PC-3 (cell line): ENCODE measurements at regions not wholly inside any gene's neighbourhood (a gene's known extent, or its start where the extent isn't known, plus 50 kb on each side); places are given as distances from the start of the nearest gene placed in this dataset.

Experiments
- ATAC-seq: fragments of 200-7000 bp; cut with Tn5 transposase; 2 replicates; pipeline ENCODE4 v1.9.1; 2020; ENCODE audit warnings: mild to moderate bottlenecking, moderate library complexity
- BruUV-seq: library from RNA; stranded (reverse); fragments of 400-500 nt; replicated peaks from 2 replicates; lab custom pipeline; 2021; lab: Mats Ljungman, UMichigan
- CTCF ChIA-PET: fragments of 300-600 bp; sonication (Branson Sonifier 250); formaldehyde crosslinking; loops from one replicate; lab custom pipeline; 2022; ENCODE audit warnings: antibody characterized with exemption; lab: Charles Lee
- POLR2A ChIA-PET: fragments of 300-600 bp; sonication (Branson Sonifier 250); formaldehyde crosslinking; loops from one replicate; lab custom pipeline; 2022; ENCODE audit warnings: antibody characterized with exemption; ENCODE audit not compliant: unreplicated experiment; lab: Charles Lee
- DNase-seq: peaks from one replicate; pipeline ENCODE4 v3.0.0-alpha.2; 2015
- H2AFZ ChIP-seq: fragments of 300-600 bp; sonication (generic); 2 replicates; pipeline ENCODE4 v1.6.0; 2016; ENCODE audit warnings: antibody characterized with exemption, low read length
- H3F3A ChIP-seq: fragments of 300-600 bp; sonication (generic); one replicate; pipeline ENCODE4 v1.6.0; 2017; ENCODE audit warnings: antibody characterized with exemption, low read length, control low read depth, mild to moderate bottlenecking; ENCODE audit not compliant: unreplicated experiment
- H3K27ac ChIP-seq: fragments of 300-600 bp; sonication (generic); 2 replicates; pipeline ENCODE4 v1.5.1; 2016; ENCODE audit warnings: mild to moderate bottlenecking, low read length
- H3K27me3 ChIP-seq: fragments of 300-600 bp; sonication (generic); 2 replicates; pipeline ENCODE4 v1.6.1; 2016; ENCODE audit warnings: low read length, mixed read lengths
- H3K36me3 ChIP-seq: fragments of 300-600 bp; sonication (generic); 2 replicates; pipeline ENCODE4 v1.6.1; 2016; ENCODE audit warnings: low read depth, mixed run types, low read length, mixed read lengths
- H3K4me1 ChIP-seq: fragments of 300-600 bp; sonication (generic); 2 replicates; pipeline ENCODE4 v1.5.1; 2016; ENCODE audit warnings: low read length; ENCODE audit not compliant: insufficient read depth
- H3K4me2 ChIP-seq: fragments of 300-600 bp; sonication (generic); 2 replicates; pipeline ENCODE4 v1.6.0; 2016; ENCODE audit warnings: low read length
- H3K4me3 ChIP-seq: fragments of 300-600 bp; sonication (generic); 2 replicates; pipeline ENCODE4 v1.5.1; 2016; ENCODE audit warnings: mild to moderate bottlenecking, low read length, mixed read lengths
- H3K79me2 ChIP-seq: fragments of 300-600 bp; sonication (generic); 2 replicates; pipeline ENCODE4 v1.6.1; 2017; ENCODE audit warnings: low read length, mixed read lengths
- H3K9ac ChIP-seq: fragments of 300-600 bp; sonication (generic); 2 replicates; pipeline ENCODE4 v1.6.0; 2016; ENCODE audit warnings: mild to moderate bottlenecking, low read length
- H3K9me2 ChIP-seq: fragments of 300-600 bp; sonication (generic); replicated peaks from 2 replicates; pipeline ENCODE4 v1.6.1; 2016; ENCODE audit warnings: mixed run types, low read length, mixed read lengths
- H3K9me3 ChIP-seq: fragments of 300-600 bp; sonication (generic); 2 replicates; pipeline ENCODE4 v1.6.1; 2016; ENCODE audit warnings: low read length, mixed read lengths
- H4K20me1 ChIP-seq: fragments of 300-600 bp; sonication (generic); 2 replicates; pipeline ENCODE4 v1.6.1; 2016; ENCODE audit warnings: low read length, mixed read lengths
- EZH2 ChIP-seq: fragments of 300-600 bp; sonication (generic); IDR thresholded peaks from one replicate; pipeline ENCODE4 v1.6.1; 2017; ENCODE audit warnings: antibody characterized with exemption, mild to moderate bottlenecking, low read length; ENCODE audit not compliant: unreplicated experiment
- EZH2phosphoT487 ChIP-seq: fragments of 300-600 bp; sonication (generic); IDR thresholded peaks from 2 replicates; pipeline ENCODE4 v1.6.1; 2018; ENCODE audit warnings: mild to moderate bottlenecking, antibody characterized with exemption, low read length, borderline replicate concordance
- intact Hi-C: fragments of 100-400 bp; cut with micrococcal nuclease; formaldehyde crosslinking; loops from 2 replicates; pipeline ENCODE4 v1.9.0; 2023
- TF ChIP-seq, protein P1 (sequence below): fragments of 300-600 bp; sonication (generic); conservative IDR thresholded peaks from 2 replicates; pipeline ENCODE4 v1.5.1; 2017; ENCODE audit warnings: antibody characterized with exemption, low read depth, mild to moderate bottlenecking, low read length

DNA sequence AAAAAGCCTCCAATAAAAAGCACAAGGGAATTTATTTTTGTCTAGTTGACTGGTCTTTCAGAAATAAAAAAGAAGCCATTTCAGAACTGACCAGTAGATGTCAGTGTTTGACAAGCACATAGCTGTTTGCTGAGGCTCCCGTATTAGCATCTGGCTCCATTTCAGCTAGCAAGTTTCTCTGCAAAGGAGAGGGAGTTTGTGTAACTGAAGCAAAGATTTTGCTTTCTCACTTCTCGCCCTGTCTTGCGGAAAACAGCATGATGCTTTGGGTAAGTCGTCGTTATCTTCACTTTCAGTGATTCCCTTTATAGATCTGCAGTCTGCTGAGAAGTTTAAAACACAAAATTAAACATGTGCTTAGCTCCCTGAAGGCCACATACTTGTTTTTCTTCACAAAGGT is 85.5 kb downstream of the CT47B1 start:
- POLR2A ChIA-PET: no interaction called here
- CTCF ChIA-PET: interaction anchor here (0.7 to 1.1 kb wide), 3 partner anchors 67 to 714 kb away, joined by 3 read pairs; no protein-coding TSS in a partner anchor
- Histone ChIP-seq H4K20me1 (no peaks in the 10 kb centered on the region), H2AFZ (peak overlapping the region; percentile 59), H3K79me2 (no peaks in the 10 kb centered on the region), H3K4me3 (no peak overlapping the region), H3K9ac (no peak overlapping the region), H3K27me3 (no peaks in the 10 kb centered on the region), H3K4me2 (peak overlapping the region; percentile 41; the same call in 1 of the 2 replicates), H3F3A (no peaks in the 10 kb centered on the region), H3K36me3 (no peaks in the 10 kb centered on the region), H3K4me1 (peaks cover 17% of the 10 kb centered on the region), H3K27ac (no peak overlapping the region), H3K9me3 (no peaks in the 10 kb centered on the region), H3K9me2 (no peaks in the 10 kb centered on the region)
- DNase-seq (peak; percentile 86), ATAC-seq (0 out of 2 replicates have a peak, but pooled peaks have one; percentile 29)
- no peak for TF ChIP-seq EZH2
- TF ChIP-seq EZH2phosphoT487: no peak
- TF ChIP-seq, protein P1, sequence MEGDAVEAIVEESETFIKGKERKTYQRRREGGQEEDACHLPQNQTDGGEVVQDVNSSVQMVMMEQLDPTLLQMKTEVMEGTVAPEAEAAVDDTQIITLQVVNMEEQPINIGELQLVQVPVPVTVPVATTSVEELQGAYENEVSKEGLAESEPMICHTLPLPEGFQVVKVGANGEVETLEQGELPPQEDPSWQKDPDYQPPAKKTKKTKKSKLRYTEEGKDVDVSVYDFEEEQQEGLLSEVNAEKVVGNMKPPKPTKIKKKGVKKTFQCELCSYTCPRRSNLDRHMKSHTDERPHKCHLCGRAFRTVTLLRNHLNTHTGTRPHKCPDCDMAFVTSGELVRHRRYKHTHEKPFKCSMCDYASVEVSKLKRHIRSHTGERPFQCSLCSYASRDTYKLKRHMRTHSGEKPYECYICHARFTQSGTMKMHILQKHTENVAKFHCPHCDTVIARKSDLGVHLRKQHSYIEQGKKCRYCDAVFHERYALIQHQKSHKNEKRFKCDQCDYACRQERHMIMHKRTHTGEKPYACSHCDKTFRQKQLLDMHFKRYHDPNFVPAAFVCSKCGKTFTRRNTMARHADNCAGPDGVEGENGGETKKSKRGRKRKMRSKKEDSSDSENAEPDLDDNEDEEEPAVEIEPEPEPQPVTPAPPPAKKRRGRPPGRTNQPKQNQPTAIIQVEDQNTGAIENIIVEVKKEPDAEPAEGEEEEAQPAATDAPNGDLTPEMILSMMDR: peak; percentile 74
- intact Hi-C loops: loop anchor here (2.0 kb wide), 1 partner anchor 789 kb away; no protein-coding TSS in a partner anchor
- no TSS peak for BruUV-seq

DNA sequence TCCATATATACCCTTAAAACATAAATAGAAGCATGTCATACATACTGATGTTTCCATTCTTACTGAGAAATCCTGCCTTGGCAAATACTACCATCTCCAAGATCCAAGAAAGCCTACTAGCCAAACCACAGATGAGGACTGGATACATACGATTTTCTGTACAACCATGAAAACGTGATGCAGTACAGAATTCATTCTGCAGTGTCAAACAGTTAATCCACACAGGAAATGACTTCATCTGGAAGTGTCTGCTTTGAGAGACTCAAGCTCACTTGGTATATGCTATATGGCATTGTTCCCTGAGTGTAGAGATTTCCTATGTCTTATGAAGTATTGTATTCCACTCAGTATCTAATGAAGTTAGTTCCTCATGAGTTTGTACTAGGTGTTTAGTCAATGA is 94.3 kb downstream of the CT47B1 start:
- H4K20me1 ChIP-seq: no peaks in the 10 kb centered on the region
- H3K9me2 ChIP-seq: no peaks in the 10 kb centered on the region
- no peak overlapping the region for H3K4me3 ChIP-seq
- H3K27me3 ChIP-seq: no peaks in the 10 kb centered on the region
- no peak overlapping the region for H3K27ac ChIP-seq
- CTCF ChIA-PET: no interaction called here
- H3K79me2 ChIP-seq: no peaks in the 10 kb centered on the region
- BruUV-seq: no TSS peak
- no peak for DNase-seq
- intact Hi-C loops: no loop called here
- H3K36me3 ChIP-seq: no peaks in the 10 kb centered on the region
- peak overlapping the region; percentile 14 for H2AFZ ChIP-seq
- no peaks in the 10 kb centered on the region for H3K9me3 ChIP-seq
- TF ChIP-seq EZH2: no peak
- TF ChIP-seq EZH2phosphoT487: no peak
- TF ChIP-seq, protein P1: no peak
- no peak overlapping the region for H3K9ac ChIP-seq
- POLR2A ChIA-PET: no interaction called here
- H3K4me1 ChIP-seq: no peaks in the 10 kb centered on the region
- no peak for ATAC-seq
- no peak overlapping the region for H3K4me2 ChIP-seq
- H3F3A ChIP-seq: no peaks in the 10 kb centered on the region

DNA sequence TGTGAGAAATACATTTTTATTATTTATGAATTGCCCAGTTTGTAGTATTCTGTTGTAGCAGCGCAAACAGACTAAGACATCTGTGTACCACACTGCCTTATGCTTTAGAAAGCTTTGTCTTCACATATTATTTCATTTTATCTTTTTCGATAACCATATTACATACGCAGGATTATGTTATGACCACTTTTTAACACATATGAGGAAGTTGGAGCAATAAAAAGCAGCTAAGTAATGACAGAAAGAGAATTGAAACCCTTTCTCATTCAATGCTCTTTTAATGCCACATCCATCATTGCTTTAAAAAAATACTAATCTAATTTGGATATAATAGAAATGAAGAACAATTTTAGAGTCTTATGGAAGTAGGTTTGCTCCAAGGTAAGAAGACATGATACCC is 99.7 kb downstream of the CT47B1 start:
- Histone ChIP-seq H3K9me3 (no peaks in the 10 kb centered on the region), H3K79me2 (no peaks in the 10 kb centered on the region), H3K27ac (no peak overlapping the region), H3K4me3 (no peak overlapping the region), H3K9me2 (no peaks in the 10 kb centered on the region), H3K27me3 (no peaks in the 10 kb centered on the region), H3F3A (no peaks in the 10 kb centered on the region), H3K4me2 (no peak overlapping the region), H3K9ac (no peak overlapping the region), H2AFZ (no peak overlapping the region), H3K4me1 (no peaks in the 10 kb centered on the region), H3K36me3 (no peaks in the 10 kb centered on the region), H4K20me1 (no peaks in the 10 kb centered on the region)
- ATAC-seq (no peak), DNase-seq (no peak)
- ChIA-PET POLR2A (no interaction called here), CTCF (no interaction called here)
- no peak for TF ChIP-seq EZH2phosphoT487
- TF ChIP-seq, protein P1: no peak
- no peak for TF ChIP-seq EZH2
- BruUV-seq: no TSS peak
- intact Hi-C loops: no loop called here
